ENCODE measurements at regions not wholly inside any gene's neighbourhood (a gene's known extent, or its start where the extent isn't known, plus 50 kb on each side); places are given as distances from the start of the nearest gene placed in this dataset.
A peak's percentile ranks its signal among the peaks of the same experiment; 100 is the strongest.

- no peak for DNase-seq (ENCODE audit: low spot score)
Observed at GRCh38 chr2:55973673-55974072, 50.1 kb upstream of the EFEMP1 start.

- DNase-seq (ENCODE audit: low spot score) = no peak
Observed at GRCh38 chr2:55976681-55977080, 53.1 kb upstream of the EFEMP1 start.

DNA sequence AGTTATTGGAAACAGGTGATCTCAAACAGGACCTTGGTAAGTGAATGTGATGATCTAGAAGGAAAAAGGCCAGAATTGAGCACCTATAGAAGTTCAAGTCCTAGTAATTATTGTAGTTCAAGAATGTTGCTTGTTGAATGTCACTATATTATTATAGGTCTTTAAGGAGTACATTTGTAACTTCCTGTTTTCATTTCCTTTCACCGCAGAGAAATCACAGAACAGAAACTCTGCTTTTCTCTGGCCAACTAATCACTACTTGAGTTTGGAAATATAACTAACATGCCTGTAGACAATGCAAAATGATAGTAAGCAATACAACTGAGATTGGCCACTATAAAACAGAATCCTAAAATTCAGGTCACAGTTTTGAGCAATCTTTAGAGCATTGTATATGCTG, 61.8 kb upstream of the EFEMP1 start:
- DNase-seq (ENCODE audit: low spot score) = no peak

DNA sequence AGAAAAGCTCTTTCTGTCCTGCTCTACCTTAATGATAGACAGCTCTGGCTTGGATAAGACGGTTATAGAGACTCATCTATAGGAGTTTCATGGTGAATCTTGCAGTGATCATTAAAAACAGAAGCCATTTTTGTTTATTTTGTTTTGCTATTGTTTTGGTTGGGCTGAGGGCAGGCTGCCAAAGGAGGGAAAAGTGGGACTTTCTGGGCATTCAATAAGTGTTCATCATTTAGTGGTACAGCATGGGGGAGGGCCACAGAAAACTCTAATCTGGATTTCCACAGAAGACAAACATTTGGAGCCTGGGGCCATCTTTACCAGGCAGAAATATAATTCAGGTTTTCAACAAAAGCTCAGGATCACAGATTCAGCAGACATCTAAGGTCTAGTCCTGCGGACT, 62.4 kb upstream of the EFEMP1 start:
- no peak for DNase-seq (ENCODE audit: low spot score)

DNA sequence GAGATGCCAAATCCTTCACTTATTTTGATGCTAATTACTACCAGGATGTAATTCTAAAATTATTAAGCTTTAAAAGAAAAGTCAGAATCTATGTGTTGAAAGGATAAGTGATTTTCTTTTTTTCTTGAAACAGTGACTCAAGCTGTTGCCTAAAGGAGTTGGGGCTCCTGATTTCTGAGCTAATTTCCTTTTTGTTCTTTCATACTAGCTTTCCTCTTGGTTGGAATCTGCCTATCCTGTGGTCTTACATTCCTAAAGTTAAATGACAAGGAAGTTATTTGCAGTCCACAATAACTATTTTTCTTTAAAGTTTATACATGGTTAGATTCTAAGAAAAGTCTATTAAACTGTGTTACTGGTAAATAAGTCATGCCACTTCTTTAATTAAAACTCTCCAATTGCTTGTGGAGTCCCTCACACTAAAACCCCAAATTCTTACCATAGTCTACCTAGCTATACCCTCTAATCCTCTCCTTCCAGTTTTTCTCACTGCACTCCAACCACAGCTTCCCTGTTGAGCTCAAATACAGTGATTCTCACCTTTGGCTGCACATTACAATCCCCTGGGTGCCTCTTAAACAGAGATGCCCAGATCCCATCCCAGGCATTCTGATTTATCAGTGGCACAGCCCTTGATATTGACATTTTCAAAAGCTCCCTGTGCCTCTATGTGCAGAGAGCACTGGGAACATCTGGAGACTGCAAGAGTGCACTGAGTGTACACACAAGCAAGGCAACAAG, 63.3 kb upstream of the EFEMP1 start:
- DNase-seq (ENCODE audit: low spot score) = no peak

- no peak for DNase-seq (ENCODE audit: low spot score)
Observed at GRCh38 chr2:55989405-55989804, 65.8 kb upstream of the EFEMP1 start.

DNA sequence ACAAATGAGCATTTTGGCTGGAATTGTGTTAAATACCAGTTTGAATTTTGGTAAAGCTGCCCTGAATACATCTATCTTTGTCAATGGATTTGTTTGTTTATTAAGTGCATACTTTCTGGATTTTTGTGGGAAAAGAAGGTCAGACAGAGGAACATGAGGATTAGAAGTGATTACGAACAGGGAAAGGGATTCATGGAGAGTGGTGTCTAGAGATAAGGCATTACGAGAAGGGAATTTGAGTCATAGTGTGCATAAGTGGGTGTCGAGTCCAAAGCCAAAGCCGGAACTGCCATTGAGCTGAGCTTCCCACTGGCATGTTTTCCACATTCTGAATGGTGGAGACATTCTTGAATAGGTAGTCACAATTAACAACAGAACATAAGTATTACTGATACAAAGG, 68.9 kb upstream of the EFEMP1 start:
- peak; percentile 77 for DNase-seq (ENCODE audit: low spot score)

DNA sequence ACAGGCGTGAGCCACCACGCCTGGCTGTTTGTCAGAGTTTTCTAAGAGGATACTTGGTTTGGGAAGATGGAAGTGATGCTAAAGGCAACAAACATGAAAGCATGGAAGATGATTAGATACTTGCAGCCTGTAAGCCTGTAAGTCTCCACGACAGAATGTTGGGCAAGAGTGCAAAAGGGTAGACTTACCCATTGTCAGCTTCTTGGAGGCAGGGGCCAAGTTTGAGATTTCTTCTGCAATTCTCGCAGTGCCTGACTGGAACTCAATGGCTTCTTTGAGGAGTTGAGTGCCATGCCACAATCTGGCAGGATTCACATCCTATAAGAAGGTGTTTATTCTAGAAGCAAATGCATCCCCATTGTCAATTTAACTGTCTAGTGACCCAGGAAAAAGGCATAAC, 70.1 kb upstream of the EFEMP1 start:
- DNase-seq (ENCODE audit: low spot score) = no peak

DNA sequence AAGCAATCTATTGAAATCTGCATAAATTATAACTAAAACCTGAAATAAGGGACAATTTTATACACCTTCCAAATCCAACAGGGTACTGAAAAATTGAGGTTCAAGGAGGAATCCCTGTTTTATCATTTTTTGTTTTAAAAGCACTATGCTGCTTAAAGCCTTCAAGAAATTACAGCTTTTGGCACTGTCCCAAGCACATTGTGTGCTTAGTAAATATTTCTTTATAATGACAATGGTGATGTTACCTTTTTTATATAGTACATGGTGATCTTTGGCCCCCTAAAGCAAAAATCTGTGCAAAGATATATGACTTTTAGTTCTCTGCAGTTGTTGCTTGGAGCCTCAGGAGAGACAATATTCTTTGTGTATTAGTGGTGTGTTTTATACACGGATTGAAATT, 71.6 kb upstream of the EFEMP1 start:
- DNase-seq (ENCODE audit: low spot score) = no peak

- no peak for DNase-seq (ENCODE audit: low spot score)
Observed at GRCh38 chr2:55995902-55996301, 72.3 kb upstream of the EFEMP1 start.

DNA sequence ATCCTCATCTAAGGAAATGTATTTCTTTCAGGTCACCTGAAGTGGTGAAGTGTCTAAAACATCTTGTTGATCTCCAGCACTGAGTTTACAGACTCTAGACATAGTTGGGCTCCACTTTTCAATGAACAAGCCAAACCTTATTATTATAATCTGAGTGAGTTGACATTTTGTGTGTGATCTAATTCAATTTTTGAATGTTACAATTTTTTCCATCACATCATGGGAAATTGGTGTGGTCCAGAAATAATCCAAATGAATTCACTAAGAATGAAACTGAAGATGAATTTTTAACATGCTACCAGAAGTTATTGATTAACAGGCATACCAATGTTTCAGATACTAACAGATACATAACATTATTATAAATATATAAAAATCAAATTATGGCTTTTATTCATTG, 75.6 kb upstream of the EFEMP1 start:
- no peak for DNase-seq (ENCODE audit: low spot score)

DNA sequence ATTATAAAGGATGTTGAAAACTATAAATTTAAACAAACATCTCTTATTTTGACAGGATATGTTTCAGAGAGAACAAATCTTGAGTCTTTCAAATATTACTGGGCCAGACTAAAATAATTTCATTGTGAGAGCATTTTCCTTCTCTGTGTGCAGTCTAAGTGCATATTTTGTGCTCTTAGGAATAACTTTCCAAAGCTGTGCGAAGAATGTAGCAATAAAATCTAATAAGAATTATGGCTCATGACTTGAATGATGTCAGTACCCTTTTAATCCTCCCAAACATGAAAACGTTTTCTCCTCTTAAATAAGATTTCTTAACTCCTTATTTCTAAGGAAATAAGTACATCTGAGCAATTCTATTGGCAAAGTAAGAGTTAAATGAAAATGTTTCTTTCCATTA, 76.2 kb upstream of the EFEMP1 start:
- no peak for DNase-seq (ENCODE audit: low spot score)

GRCh38 chr2:56001947-56002346, 78.4 kb upstream of the EFEMP1 start:
- no peak for DNase-seq (ENCODE audit: low spot score)

DNA sequence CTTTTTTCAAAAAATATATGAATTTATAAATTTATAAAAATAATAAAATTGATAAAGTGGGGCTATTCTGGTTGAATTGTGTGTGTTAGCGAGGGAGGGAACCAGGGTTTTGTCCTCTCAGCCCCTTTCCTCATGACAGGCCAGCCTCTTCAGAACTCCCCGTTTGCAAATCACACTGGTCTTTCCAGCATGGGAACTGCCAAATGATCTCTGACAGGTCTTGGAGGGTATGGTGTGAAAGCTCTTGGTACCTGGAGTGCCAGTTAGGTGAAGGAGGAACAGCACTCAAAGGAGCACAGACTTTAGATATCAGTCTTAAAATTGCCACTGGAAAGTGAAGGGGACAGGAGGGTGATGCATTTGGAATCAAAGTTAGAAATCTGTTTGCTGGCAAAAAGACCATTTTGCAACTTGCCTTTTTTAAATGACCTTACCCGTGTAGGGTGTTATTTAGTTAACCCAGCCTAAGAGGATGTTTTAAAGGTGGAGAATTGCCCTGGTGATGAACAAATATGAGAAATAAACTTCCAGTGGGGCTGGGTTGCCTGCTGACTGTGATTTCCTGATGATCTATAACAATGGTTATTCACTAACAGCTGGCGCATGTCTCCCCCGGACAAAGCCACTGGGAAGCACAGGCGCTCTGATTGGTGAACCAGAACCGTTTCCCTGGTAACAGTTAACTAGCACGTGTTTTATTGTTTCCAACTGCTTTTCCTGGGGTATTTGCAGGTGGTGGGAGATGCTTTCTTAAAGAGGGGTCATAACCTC, 85.3 kb upstream of the EFEMP1 start:
- peak; percentile 83 for DNase-seq (ENCODE audit: low spot score)

DNA sequence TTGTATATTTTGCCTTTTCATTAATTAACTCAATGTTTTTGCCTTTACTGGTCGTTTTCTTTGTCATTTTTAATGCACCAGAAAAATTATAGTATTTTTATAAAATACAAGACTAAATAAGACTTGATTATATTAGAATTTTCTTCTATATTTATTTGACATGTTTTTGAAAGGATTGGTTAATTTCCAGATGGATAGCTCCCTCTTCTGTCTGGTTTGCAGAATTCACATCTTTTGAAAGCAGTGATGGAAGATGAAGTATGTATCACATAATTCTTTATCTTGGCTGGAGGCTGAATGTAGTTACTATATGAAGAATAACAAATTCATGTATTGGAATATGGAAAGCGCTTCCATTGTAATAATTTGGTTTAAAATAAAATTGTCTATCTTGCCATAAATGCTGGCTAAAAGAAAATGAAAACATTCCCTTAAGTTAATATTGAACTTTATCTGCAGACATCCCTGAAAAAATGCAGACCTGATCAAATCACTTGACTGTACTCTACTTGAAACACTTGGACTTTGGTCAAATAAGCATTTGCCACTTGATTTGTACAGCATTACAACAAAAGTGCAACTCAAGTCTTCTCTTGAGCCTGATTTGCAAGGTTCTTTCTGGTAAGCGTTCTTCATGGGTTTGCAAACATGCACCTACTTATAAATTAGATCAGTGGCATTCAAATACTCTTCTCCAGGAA, 86.3 kb upstream of the EFEMP1 start:
- peak; percentile 11 for DNase-seq (ENCODE audit: low spot score)

GRCh38 chr2:56011624-56012023, 88.0 kb upstream of the EFEMP1 start:
- DNase-seq (ENCODE audit: low spot score) = no peak

GRCh38 chr2:56012221-56012765, 88.7 kb upstream of the EFEMP1 start:
- DNase-seq (ENCODE audit: low spot score) = no peak

DNA sequence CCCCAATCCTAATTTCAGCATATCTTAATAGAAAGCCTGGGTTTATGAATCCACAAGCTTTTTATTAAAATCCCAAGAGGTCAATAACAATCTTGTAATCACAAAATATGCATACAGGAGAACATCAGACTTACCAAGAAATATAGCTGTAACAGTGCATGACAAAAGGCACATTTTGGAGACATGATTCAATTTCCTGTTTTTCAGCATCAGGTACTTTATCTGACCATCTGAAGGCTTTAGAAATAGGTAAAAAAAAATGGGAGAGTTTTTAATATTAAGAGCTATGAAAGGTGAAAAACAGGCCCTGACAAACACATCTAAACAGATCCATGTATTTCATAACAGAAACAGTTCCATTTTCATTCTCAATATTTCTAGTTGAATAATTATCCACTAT, 89.9 kb upstream of the EFEMP1 start:
- no peak for DNase-seq (ENCODE audit: low spot score)

DNA sequence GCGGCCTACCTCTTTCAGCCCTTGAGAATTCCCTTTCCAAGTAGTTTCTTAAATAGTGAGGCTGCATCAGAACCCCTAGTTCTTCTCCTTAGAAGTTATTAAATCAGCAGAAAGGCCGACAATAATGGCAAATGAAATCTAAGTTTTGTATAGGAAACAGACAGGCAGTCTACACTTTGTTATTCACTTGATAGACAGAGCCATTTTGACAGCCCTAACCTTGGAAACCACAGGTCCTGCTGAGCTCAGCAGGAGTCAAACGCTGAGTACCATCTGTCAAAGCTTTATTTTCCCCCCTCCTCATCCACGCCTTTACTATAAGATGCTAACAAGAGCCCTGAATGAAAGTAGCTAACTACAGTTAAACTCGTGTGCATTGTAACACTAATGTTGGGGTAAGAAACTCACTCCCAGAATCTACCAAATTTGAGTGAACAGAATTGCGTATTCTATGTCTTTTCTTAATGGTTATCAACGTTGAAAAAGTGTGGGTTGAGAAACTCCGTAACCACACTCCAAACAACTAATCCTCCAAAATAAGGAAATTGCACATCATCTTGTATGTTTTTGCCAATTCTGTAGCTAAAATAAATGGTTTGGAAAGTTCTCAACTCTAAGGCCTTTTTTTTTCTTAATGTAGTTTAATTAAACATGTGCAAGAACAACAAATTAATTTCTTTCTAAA, 90.6 kb upstream of the EFEMP1 start:
- DNase-seq (ENCODE audit: low spot score) = no peak

- DNase-seq (ENCODE audit: low spot score) = no peak
Observed at GRCh38 chr2:56015711-56016115, 92.1 kb upstream of the EFEMP1 start.

GRCh38 chr2:56017784-56018183, 94.2 kb upstream of the EFEMP1 start:
- DNase-seq (ENCODE audit: low spot score) = no peak

DNA sequence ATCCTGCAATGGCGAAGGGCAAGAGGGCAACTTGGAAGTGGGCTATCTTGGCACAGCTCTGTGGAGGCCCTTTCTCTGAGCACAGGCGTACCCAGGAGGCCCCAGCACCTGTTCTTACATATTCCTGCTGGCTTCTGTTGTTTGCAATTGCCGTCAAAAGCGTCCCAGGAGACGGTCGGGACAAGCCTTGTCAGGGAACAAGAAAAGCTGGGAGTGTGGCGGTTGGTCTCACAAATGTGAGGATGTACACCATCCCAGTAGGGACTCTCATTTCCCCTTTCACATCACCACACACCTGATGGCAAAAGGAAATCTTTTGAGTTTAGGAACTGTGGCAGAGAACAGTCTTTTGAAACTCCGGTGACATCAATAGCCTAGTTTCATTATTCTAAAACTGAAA, 94.7 kb upstream of the EFEMP1 start:
- no peak for DNase-seq (ENCODE audit: low spot score)
